HEK293 (cell line): ENCODE measurements at regions not wholly inside any gene's neighbourhood (a gene's known extent, or its start where the extent isn't known, plus 50 kb on each side); places are given as distances from the start of the nearest gene placed in this dataset.

ENCODE experiments used
- CTCF ChIA-PET: fragments of 350-600 bp; formaldehyde crosslinking; extraction: SDS; loops from one replicate; lab custom pipeline; 2021; ENCODE audit warnings: antibody characterized with exemption; lab: Yijun Ruan, JAX
- POLR2A ChIA-PET: fragments of 300-600 bp; formaldehyde crosslinking; extraction: SDS; loops from one replicate; lab custom pipeline; 2020; ENCODE audit warnings: antibody characterized with exemption, inconsistent platforms; lab: Yijun Ruan, JAX
- H3K27ac ChIP-seq: fragments of 200-500 bp; sonication (Bioruptor generic); 2 replicates; pipeline ENCODE4 v1.5.1; 2014; ENCODE audit warnings: low read depth, low read length, control low read depth, inconsistent platforms; ENCODE audit errors: extremely low read depth
- H3K36me3 ChIP-seq, 2 experiments: fragments of 200-500 bp in 1 of 2; sonication (Bioruptor generic) in 1 of 2; 1 replicate in 1 of 2; 2 replicates in 1 of 2; pipeline ENCODE4 v1.5.1; 2014 to 2017; ENCODE audit warnings: inconsistent platforms in 2 of 2, low read length in 2 of 2; ENCODE audit not compliant: control insufficient read depth in 2 of 2, insufficient read depth in 1 of 2
- H3K4me1 ChIP-seq: fragments of 200-500 bp; sonication (Bioruptor generic); 2 replicates; pipeline ENCODE4 v1.5.1; 2014; ENCODE audit warnings: mild to moderate bottlenecking, low read length, inconsistent platforms; ENCODE audit not compliant: control insufficient read depth, insufficient read depth
- H3K4me3 ChIP-seq: 2 replicates; pipeline ENCODE4 v1.5.1; 2011; ENCODE audit warnings: low read depth, mild to moderate bottlenecking, control low read depth, low read length, moderate library complexity
- H3K9me3 ChIP-seq: fragments of 200-500 bp; sonication (Bioruptor generic); 2 replicates; pipeline ENCODE4 v1.5.1; 2014; ENCODE audit warnings: low read depth, low read length, inconsistent platforms; ENCODE audit not compliant: control insufficient read depth, insufficient read depth
- KLF17 ChIP-seq: fragments of 450-650 bp; formaldehyde crosslinking; IDR thresholded peaks from 2 replicates; pipeline ENCODE4 v1.5.1; 2016; ENCODE audit warnings: missing biosample characterization, missing genetic modification characterization
- PBX3 ChIP-seq: sonication (generic); formaldehyde crosslinking; IDR thresholded peaks from 2 replicates; pipeline ENCODE4 v1.8.1; 2022; ENCODE audit warnings: mild to moderate bottlenecking, moderate library complexity, missing genetic modification reagents
- PRDM4 ChIP-seq: fragments of 450-650 bp; formaldehyde crosslinking; IDR thresholded peaks from 2 replicates; pipeline ENCODE4 v1.5.1; 2017; ENCODE audit warnings: missing biosample characterization, missing genetic modification characterization
- WT1 ChIP-seq: fragments of 450-650 bp; formaldehyde crosslinking; IDR thresholded peaks from 2 replicates; pipeline ENCODE4 v1.5.1; 2016; ENCODE audit warnings: missing biosample characterization, missing genetic modification characterization
- YY2 ChIP-seq: fragments of 450-650 bp; formaldehyde crosslinking; IDR thresholded peaks from 2 replicates; pipeline ENCODE4 v1.5.1; 2016; ENCODE audit warnings: missing biosample characterization, missing genetic modification characterization
- ZFP3 ChIP-seq: fragments of 450-650 bp; formaldehyde crosslinking; IDR thresholded peaks from 2 replicates; pipeline ENCODE4 v1.5.1; 2016; ENCODE audit warnings: low read depth, missing biosample characterization, missing genetic modification characterization
- ZIC2 ChIP-seq: fragments of 450-650 bp; formaldehyde crosslinking; IDR thresholded peaks from 2 replicates; pipeline ENCODE4 v1.5.1; 2016; ENCODE audit warnings: missing biosample characterization, missing genetic modification characterization
- ZNF211 ChIP-seq: fragments of 450-650 bp; formaldehyde crosslinking; IDR thresholded peaks from 2 replicates; pipeline ENCODE4 v1.5.1; 2016; ENCODE audit warnings: low read depth, missing biosample characterization, missing genetic modification characterization
- ZNF266 ChIP-seq: fragments of 450-650 bp; formaldehyde crosslinking; IDR thresholded peaks from 2 replicates; pipeline ENCODE4 v1.5.1; 2016; ENCODE audit warnings: missing biosample characterization, missing genetic modification characterization, low read depth
- ZNF280D ChIP-seq: fragments of 450-650 bp; formaldehyde crosslinking; IDR thresholded peaks from 2 replicates; pipeline ENCODE4 v1.5.1; 2016; ENCODE audit warnings: missing biosample characterization, missing genetic modification characterization
- ZNF423 ChIP-seq: fragments of 450-650 bp; formaldehyde crosslinking; IDR thresholded peaks from 2 replicates; pipeline ENCODE4 v1.5.1; 2016; ENCODE audit warnings: missing biosample characterization, missing genetic modification characterization
- ZNF549 ChIP-seq: fragments of 450-650 bp; IDR thresholded peaks from 2 replicates; pipeline ENCODE4 v1.5.1; 2018; ENCODE audit warnings: missing biosample characterization, missing genetic modification characterization, mild to moderate bottlenecking, inconsistent platforms, moderate library complexity
- ZNF610 ChIP-seq: fragments of 450-650 bp; formaldehyde crosslinking; IDR thresholded peaks from 2 replicates; pipeline ENCODE4 v1.5.1; 2016; ENCODE audit warnings: missing biosample characterization, missing genetic modification characterization, borderline replicate concordance
- ZNF777 ChIP-seq: fragments of 450-650 bp; formaldehyde crosslinking; IDR thresholded peaks from 2 replicates; pipeline ENCODE4 v1.5.1; 2017; ENCODE audit warnings: missing biosample characterization, missing genetic modification characterization, borderline replicate concordance
- ZNF837 ChIP-seq: fragments of 450-650 bp; formaldehyde crosslinking; IDR thresholded peaks from 2 replicates; pipeline ENCODE4 v1.5.1; 2016; ENCODE audit warnings: missing biosample characterization, missing genetic modification characterization
- TF ChIP-seq, protein P1 (sequence below): fragments of 450-650 bp; formaldehyde crosslinking; IDR thresholded peaks from 2 replicates; pipeline ENCODE4 v1.5.1; 2017; ENCODE audit warnings: missing biosample characterization, missing genetic modification characterization
- TF ChIP-seq, protein P2 (sequence below): fragments of 450-650 bp; formaldehyde crosslinking; IDR thresholded peaks from 2 replicates; pipeline ENCODE4 v1.5.1; 2017; ENCODE audit warnings: missing biosample characterization, missing genetic modification characterization

- ChIA-PET POLR2A (no interaction called here), CTCF (no interaction called here)
- Histone ChIP-seq H3K4me3 (no peak overlapping the region), H3K27ac (no peak overlapping the region), H3K9me3 (no peaks in the 10 kb centered on the region), H3K36me3 (no peaks in the 10 kb centered on the region), H3K4me1 (no peaks in the 10 kb centered on the region)
- TF ChIP-seq YY2 (tag by site-specific recombination) (no peak), ZFP3 (no peak), ZNF837 (tag by site-specific recombination) (no peak), WT1 (tag by site-specific recombination) (no peak), PRDM4 (tag by site-specific recombination) (no peak), ZNF423 (tag by site-specific recombination) (no peak), ZNF211 (tag by site-specific recombination) (no peak), ZNF266 (tag by site-specific recombination) (no peak), ZNF777 (no peak), ZNF610 (tag by site-specific recombination) (no peak), ZNF280D (no peak), PBX3 (CRISPR knock-in tag) (no peak), ZNF549 (tag by site-specific recombination) (no peak), KLF17 (no peak), ZIC2 (tag by site-specific recombination) (no peak)
- TF ChIP-seq, protein P1, sequence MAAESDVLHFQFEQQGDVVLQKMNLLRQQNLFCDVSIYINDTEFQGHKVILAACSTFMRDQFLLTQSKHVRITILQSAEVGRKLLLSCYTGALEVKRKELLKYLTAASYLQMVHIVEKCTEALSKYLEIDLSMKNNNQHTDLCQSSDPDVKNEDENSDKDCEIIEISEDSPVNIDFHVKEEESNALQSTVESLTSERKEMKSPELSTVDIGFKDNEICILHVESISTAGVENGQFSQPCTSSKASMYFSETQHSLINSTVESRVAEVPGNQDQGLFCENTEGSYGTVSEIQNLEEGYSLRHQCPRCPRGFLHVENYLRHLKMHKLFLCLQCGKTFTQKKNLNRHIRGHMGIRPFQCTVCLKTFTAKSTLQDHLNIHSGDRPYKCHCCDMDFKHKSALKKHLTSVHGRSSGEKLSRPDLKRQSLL: no peak
- TF ChIP-seq, protein P2, sequence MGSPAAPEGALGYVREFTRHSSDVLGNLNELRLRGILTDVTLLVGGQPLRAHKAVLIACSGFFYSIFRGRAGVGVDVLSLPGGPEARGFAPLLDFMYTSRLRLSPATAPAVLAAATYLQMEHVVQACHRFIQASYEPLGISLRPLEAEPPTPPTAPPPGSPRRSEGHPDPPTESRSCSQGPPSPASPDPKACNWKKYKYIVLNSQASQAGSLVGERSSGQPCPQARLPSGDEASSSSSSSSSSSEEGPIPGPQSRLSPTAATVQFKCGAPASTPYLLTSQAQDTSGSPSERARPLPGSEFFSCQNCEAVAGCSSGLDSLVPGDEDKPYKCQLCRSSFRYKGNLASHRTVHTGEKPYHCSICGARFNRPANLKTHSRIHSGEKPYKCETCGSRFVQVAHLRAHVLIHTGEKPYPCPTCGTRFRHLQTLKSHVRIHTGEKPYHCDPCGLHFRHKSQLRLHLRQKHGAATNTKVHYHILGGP (tag by site-specific recombination): no peak
These were observed 245.8 kb downstream of the AACS start for GRCh38 chr12:125311050-125311449.
